SK-N-SH treated with all-trans-retinoic acid at 6 μM for 48 hours (cell line): ENCODE measurements at regions not wholly inside any gene's neighbourhood (a gene's known extent, or its start where the extent isn't known, plus 50 kb on each side); places are given as distances from the start of the nearest gene placed in this dataset.

Experiments
- BACH2 ChIP-seq: fragments of 250-450 bp; sonication (Bioruptor Pico); IDR thresholded peaks from 2 replicates; pipeline ENCODE4 v1.9.0; 2021; ENCODE audit warnings: mild to moderate bottlenecking, borderline replicate concordance
- SNAI2 ChIP-seq: fragments of 250-450 bp; sonication (Bioruptor Pico); IDR thresholded peaks from 2 replicates; pipeline ENCODE4 v1.5.0; 2020; ENCODE audit warnings: mild to moderate bottlenecking, moderate library complexity
- TOX ChIP-seq: fragments of 250-450 bp; sonication (Bioruptor Pico); IDR thresholded peaks from 2 replicates; pipeline ENCODE4 v1.8.0; 2021; ENCODE audit warnings: mild to moderate bottlenecking, moderate library complexity, borderline replicate concordance

- TF ChIP-seq SNAI2 (CRISPR knock-in tag) = no peak
- no peak for TF ChIP-seq TOX
- no peak for TF ChIP-seq BACH2 (CRISPR knock-in tag)
Observed at GRCh38 chr17:68718926-68719325, 117.8 kb upstream of the FAM20A start.
